ENCODE measurements at regions not wholly inside any gene's neighbourhood (a gene's known extent, or its start where the extent isn't known, plus 50 kb on each side); places are given as distances from the start of the nearest gene placed in this dataset.

DNA sequence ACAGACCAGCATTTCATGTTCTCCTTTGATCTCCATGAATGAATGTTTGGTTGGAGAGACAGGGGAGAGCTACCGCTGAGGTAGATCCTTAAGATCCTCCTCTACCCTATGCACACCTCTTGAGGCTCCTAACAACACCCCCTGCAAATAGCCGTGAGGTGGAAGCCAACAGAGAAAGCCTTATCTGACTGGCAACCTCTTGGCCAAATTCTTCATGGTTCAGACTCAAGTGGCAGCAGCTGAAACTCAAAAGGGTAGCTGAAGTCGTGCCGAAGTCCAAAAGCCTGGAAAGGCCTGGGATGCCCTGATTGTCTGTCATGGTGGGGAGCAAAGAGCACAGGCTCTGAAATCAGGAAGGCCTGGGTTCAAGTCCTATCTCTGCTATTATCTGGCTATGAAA lies 184.9 kb downstream of the SEC61B start:
- ChIA-PET CTCF (no interaction called here), POLR2A (ENCODE audit: low non-redundant PET) (no interaction called here)
- DNase-seq (ENCODE audit: low spot score), result no peak
- Histone ChIP-seq H3K27ac (ENCODE audit: low read depth, low read length, poor library complexity, severe bottlenecking) (no peak overlapping the region), H3K4me1 (ENCODE audit: insufficient read depth, low read length, poor library complexity, severe bottlenecking) (peaks cover 4% of the 10 kb centered on the region), H3K36me3 (ENCODE audit: insufficient read depth, low read length, poor library complexity, severe bottlenecking) (no peaks in the 10 kb centered on the region), H3K4me3 (ENCODE audit: low read depth, low read length, poor library complexity, severe bottlenecking) (no peak overlapping the region), H3K27me3 (replicated peaks; ENCODE audit: insufficient read depth, low read depth, low read length, poor library complexity) (no peaks in the 10 kb centered on the region), H3K9me3 (ENCODE audit: low read depth, low read length, poor library complexity, severe bottlenecking) (no peaks in the 10 kb centered on the region)
- intact Hi-C loops (cut with micrococcal nuclease; ENCODE audit: unreplicated experiment), result no loop called here
- TF ChIP-seq EZH2 (IDR thresholded peaks at IDR 0.05; ENCODE audit: borderline replicate concordance, low read depth, low read length, poor library complexity, severe bottlenecking), result no peak
- TF ChIP-seq, protein P1, sequence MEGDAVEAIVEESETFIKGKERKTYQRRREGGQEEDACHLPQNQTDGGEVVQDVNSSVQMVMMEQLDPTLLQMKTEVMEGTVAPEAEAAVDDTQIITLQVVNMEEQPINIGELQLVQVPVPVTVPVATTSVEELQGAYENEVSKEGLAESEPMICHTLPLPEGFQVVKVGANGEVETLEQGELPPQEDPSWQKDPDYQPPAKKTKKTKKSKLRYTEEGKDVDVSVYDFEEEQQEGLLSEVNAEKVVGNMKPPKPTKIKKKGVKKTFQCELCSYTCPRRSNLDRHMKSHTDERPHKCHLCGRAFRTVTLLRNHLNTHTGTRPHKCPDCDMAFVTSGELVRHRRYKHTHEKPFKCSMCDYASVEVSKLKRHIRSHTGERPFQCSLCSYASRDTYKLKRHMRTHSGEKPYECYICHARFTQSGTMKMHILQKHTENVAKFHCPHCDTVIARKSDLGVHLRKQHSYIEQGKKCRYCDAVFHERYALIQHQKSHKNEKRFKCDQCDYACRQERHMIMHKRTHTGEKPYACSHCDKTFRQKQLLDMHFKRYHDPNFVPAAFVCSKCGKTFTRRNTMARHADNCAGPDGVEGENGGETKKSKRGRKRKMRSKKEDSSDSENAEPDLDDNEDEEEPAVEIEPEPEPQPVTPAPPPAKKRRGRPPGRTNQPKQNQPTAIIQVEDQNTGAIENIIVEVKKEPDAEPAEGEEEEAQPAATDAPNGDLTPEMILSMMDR (conservative IDR thresholded peaks at IDR 0.05; ENCODE audit: low read depth, low read length), result no peak
- no TSS peak for BruUV-seq (replicated peaks)

DNA sequence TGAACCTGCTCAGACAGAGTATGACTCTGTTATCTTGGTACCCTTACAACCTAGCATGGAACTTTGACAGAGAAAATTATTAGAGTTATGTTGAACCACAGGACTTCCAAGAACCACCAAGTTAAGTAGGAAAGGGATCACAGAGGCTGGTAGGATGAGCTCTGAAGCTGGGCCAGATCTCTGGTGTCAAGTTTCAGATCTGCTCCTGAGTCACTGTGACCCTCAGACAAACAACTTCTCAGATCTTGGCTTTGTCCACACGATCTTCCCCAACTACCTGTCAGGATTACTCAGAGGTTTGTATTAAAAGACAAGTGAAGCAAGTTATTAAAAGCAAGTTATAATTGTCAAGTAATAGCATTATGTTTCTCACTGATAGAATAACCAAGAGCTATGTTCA lies 189.0 kb downstream of the SEC61B start:
- ChIA-PET POLR2A (ENCODE audit: low non-redundant PET) (no interaction called here), CTCF (no interaction called here)
- Histone ChIP-seq H3K4me1 (ENCODE audit: insufficient read depth, low read length, poor library complexity, severe bottlenecking) (peaks cover 26% of the 10 kb centered on the region), H3K36me3 (ENCODE audit: insufficient read depth, low read length, poor library complexity, severe bottlenecking) (no peaks in the 10 kb centered on the region), H3K27ac (ENCODE audit: low read depth, low read length, poor library complexity, severe bottlenecking) (no peak overlapping the region), H3K27me3 (replicated peaks; ENCODE audit: insufficient read depth, low read depth, low read length, poor library complexity) (no peaks in the 10 kb centered on the region), H3K4me3 (ENCODE audit: low read depth, low read length, poor library complexity, severe bottlenecking) (no peak overlapping the region), H3K9me3 (ENCODE audit: low read depth, low read length, poor library complexity, severe bottlenecking) (no peaks in the 10 kb centered on the region)
- DNase-seq (ENCODE audit: low spot score), result no peak
- no peak for TF ChIP-seq EZH2 (IDR thresholded peaks at IDR 0.05; ENCODE audit: borderline replicate concordance, low read depth, low read length, poor library complexity, severe bottlenecking)
- TF ChIP-seq, protein P1 (conservative IDR thresholded peaks at IDR 0.05; ENCODE audit: low read depth, low read length), result no peak
- intact Hi-C loops (cut with micrococcal nuclease; ENCODE audit: unreplicated experiment), result no loop called here
- no TSS peak for BruUV-seq (replicated peaks)

DNA sequence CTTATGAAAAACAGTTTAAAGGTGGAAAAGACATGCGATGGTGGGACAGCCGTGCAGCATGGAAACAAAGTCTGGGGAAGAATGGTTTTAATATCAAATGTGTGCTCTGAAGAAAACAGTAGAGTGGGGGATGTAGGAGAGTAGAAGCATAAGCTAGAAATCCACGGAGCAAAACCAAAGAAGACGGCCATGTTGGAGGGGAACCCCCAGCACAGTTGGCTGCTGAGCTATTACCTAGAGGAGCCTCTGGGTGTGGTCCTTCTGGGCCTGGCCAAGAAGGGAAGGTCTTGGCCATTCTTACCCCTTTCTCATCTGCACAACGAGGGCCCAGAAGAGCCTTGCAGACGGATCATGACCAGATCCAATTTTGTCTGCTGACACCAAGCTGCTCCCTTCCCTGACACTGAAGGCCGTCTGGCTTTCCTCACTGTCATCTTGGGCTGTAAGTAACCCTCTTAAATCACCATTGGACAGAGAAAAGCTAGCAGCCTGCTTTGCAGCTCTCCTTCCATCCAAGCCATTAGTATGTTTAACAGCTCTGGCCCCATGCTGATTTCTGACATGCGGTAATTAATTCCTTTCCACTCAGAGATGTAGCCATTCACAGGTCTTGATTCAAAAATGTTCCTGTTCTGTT lies 189.5 kb downstream of the SEC61B start:
- CTCF ChIA-PET, result no interaction called here
- TF ChIP-seq EZH2 (IDR thresholded peaks at IDR 0.05; ENCODE audit: borderline replicate concordance, low read depth, low read length, poor library complexity, severe bottlenecking), result no peak
- TF ChIP-seq, protein P1 (conservative IDR thresholded peaks at IDR 0.05; ENCODE audit: low read depth, low read length), result no peak
- no peak overlapping the region for H3K4me3 ChIP-seq (ENCODE audit: low read depth, low read length, poor library complexity, severe bottlenecking)
- POLR2A ChIA-PET (ENCODE audit: low non-redundant PET), result no interaction called here
- intact Hi-C loops (cut with micrococcal nuclease; ENCODE audit: unreplicated experiment), result no loop called here
- no TSS peak for BruUV-seq (replicated peaks)
- H3K4me1 ChIP-seq (ENCODE audit: insufficient read depth, low read length, poor library complexity, severe bottlenecking), result peaks cover 31% of the 10 kb centered on the region
- no peaks in the 10 kb centered on the region for H3K36me3 ChIP-seq (ENCODE audit: insufficient read depth, low read length, poor library complexity, severe bottlenecking)
- no peaks in the 10 kb centered on the region for H3K27me3 ChIP-seq (replicated peaks; ENCODE audit: insufficient read depth, low read depth, low read length, poor library complexity)
- H3K27ac ChIP-seq (ENCODE audit: low read depth, low read length, poor library complexity, severe bottlenecking), result no peak overlapping the region
- no peaks in the 10 kb centered on the region for H3K9me3 ChIP-seq (ENCODE audit: low read depth, low read length, poor library complexity, severe bottlenecking)
- DNase-seq (ENCODE audit: low spot score), result peak; percentile 81

All from A673 (cell line).